ENCODE measurements at regions not wholly inside any gene's neighbourhood (a gene's known extent, or its start where the extent isn't known, plus 50 kb on each side); places are given as distances from the start of the nearest gene placed in this dataset.
"Not testable (repeated sequence)": the region's sequence is repeated elsewhere in the genome, so short reads cannot be mapped to it uniquely, and the experiment has no call there.

- DNase-seq (ENCODE audit: low spot score), result no peak
- intact Hi-C loops (cut with DNase I), result no loop called here
These were observed 114.8 kb upstream of the CDYL start for GRCh38 chr6:4661391-4661790.

- no peak for DNase-seq (ENCODE audit: low spot score)
- intact Hi-C loops (cut with DNase I), result no loop called here
These were observed 115.6 kb upstream of the CDYL start for GRCh38 chr6:4660377-4661321.

- intact Hi-C loops (cut with DNase I); DNase-seq (ENCODE audit: low spot score): not testable (repeated sequence)
These were observed 116.5 kb upstream of the CDYL start for GRCh38 chr6:4659719-4660118.

GRCh38 chr6:4658486-4658885 lies 117.7 kb upstream of the CDYL start:
- intact Hi-C loops (cut with DNase I), result no loop called here
- DNase-seq (ENCODE audit: low spot score), result no peak

- intact Hi-C loops (cut with DNase I), result no loop called here
- DNase-seq (ENCODE audit: low spot score), result no peak
These were observed 120.1 kb upstream of the CDYL start for GRCh38 chr6:4656106-4656505.

- intact Hi-C loops (cut with DNase I), result no loop called here
- DNase-seq (ENCODE audit: low spot score), result no peak
These were observed 120.8 kb upstream of the CDYL start for GRCh38 chr6:4655196-4656025.

- intact Hi-C loops (cut with DNase I), result no loop called here
- no peak for DNase-seq (ENCODE audit: low spot score)
These were observed 123.1 kb upstream of the CDYL start for GRCh38 chr6:4653141-4653540.

- intact Hi-C loops (cut with DNase I), result no loop called here
- no peak for DNase-seq (ENCODE audit: low spot score)
These were observed 124.3 kb upstream of the CDYL start for GRCh38 chr6:4651831-4652467.

- DNase-seq (ENCODE audit: low spot score), result no peak
- intact Hi-C loops (cut with DNase I), result loop anchor here in 1 of 2 donors (5.0 kb wide), 1 partner anchor 128 kb away; the partner anchor contains the start of gene CDYL
These were observed 126.5 kb upstream of the CDYL start for GRCh38 chr6:4649728-4650127.

- intact Hi-C loops (cut with DNase I), result loop anchor here in 1 of 2 donors (5.0 kb wide), 1 partner anchor 130 kb away; the partner anchor contains the start of gene CDYL
- DNase-seq (ENCODE audit: low spot score), result peak; percentile 93
These were observed 128.5 kb upstream of the CDYL start for GRCh38 chr6:4647414-4648365.

- intact Hi-C loops (cut with DNase I), result loop anchor here in 1 of 2 donors (5.0 kb wide), 1 partner anchor 131 kb away; the partner anchor contains the start of gene CDYL
- DNase-seq (ENCODE audit: low spot score), result no peak
These were observed 130.4 kb upstream of the CDYL start for GRCh38 chr6:4645713-4646360.

- DNase-seq (ENCODE audit: low spot score), result no peak
- intact Hi-C loops (cut with DNase I), result loop anchor here in 1 of 2 donors (5.0 kb wide), 1 partner anchor 132 kb away; the partner anchor contains the start of gene CDYL
These were observed 131.2 kb upstream of the CDYL start for GRCh38 chr6:4644996-4645395.

GRCh38 chr6:4641461-4641860 lies 134.7 kb upstream of the CDYL start:
- intact Hi-C loops (cut with DNase I), result no loop called here
- DNase-seq (ENCODE audit: low spot score), result no peak

GRCh38 chr6:4640139-4640538 lies 136.1 kb upstream of the CDYL start:
- DNase-seq (ENCODE audit: low spot score), result no peak
- intact Hi-C loops (cut with DNase I), result no loop called here

GRCh38 chr6:4638641-4639040 lies 137.6 kb upstream of the CDYL start:
- DNase-seq (ENCODE audit: low spot score), result no peak
- intact Hi-C loops (cut with DNase I), result no loop called here

GRCh38 chr6:4637691-4638433 lies 138.3 kb upstream of the CDYL start:
- intact Hi-C loops (cut with DNase I), result no loop called here
- no peak for DNase-seq (ENCODE audit: low spot score)

GRCh38 chr6:4636881-4637224 lies 139.4 kb upstream of the CDYL start:
- intact Hi-C loops (cut with DNase I), result no loop called here

More at GRCh38 chr6:4636881-4637224, 139.4 kb upstream of the CDYL start:
- DNase-seq (ENCODE audit: low spot score), result no peak
